Vagina (tissue), 2 donors: ENCODE measurements at regions not wholly inside any gene's neighbourhood (a gene's known extent, or its start where the extent isn't known, plus 50 kb on each side); places are given as distances from the start of the nearest gene placed in this dataset.

ENCODE experiments used
- CTCF ChIP-seq, 3 experiments: fragments of 450-650 bp in 2 of 3; fragments of 200-600 bp in 1 of 3; sonication (generic) in 1 of 3; IDR thresholded peaks; one replicate each; pipeline ENCODE4 v1.5.1; 2017 to 2019; ENCODE audit warnings: antibody characterized with exemption in 3 of 3, mild to moderate bottlenecking in 2 of 3, moderate library complexity in 2 of 3
- POLR2A ChIP-seq, 2 donors: fragments of 450-650 bp; IDR thresholded peaks; one replicate each; pipeline ENCODE4 v1.6.1; 2017; ENCODE audit warnings: antibody characterized with exemption in 2 of 2, mild to moderate bottlenecking in 2 of 2, moderate library complexity in 2 of 2
- POLR2AphosphoS5 ChIP-seq, 2 donors: sonication (generic); formaldehyde crosslinking; IDR thresholded peaks; one replicate each; pipeline ENCODE4 v1.9.0; 2017; ENCODE audit warnings: antibody characterized with exemption in 2 of 2, mild to moderate bottlenecking in 2 of 2, low read depth in 1 of 2; ENCODE audit not compliant: insufficient read depth in 1 of 2

GRCh38 chr5:125812651-125813050 lies 610.6 kb upstream of the GRAMD2B start:
- TF ChIP-seq CTCF (IDR thresholded peaks at IDR 0.05) (no peak), POLR2A (IDR thresholded peaks at IDR 0.05) (no peak), POLR2AphosphoS5 (IDR thresholded peaks at IDR 0.05; ENCODE audit: insufficient read depth in 1 of 2, low read depth in 1 of 2) (no peak)
